Right atrium auricular region (tissue), 2 donors: ENCODE measurements at regions not wholly inside any gene's neighbourhood (a gene's known extent, or its start where the extent isn't known, plus 50 kb on each side); places are given as distances from the start of the nearest gene placed in this dataset.

Experiments
- DNase-seq: peaks from one replicate; pipeline ENCODE4 v3.0.0-alpha.2; 2019; ENCODE audit warnings: low spot score
- H3K27ac ChIP-seq, 2 donors: fragments of 200-600 bp; sonication (generic); 1 replicate in 1 of 2; 2 replicates in 1 of 2; pipeline ENCODE4 v1.5.1; 2016 to 2019
- H3K27me3 ChIP-seq, 2 donors: fragments of 200-600 bp; sonication (generic); one replicate each; pipeline versions ENCODE4 v1.5.1 to v1.6.0; 2017 to 2019
- H3K36me3 ChIP-seq: fragments of 200-600 bp; sonication (generic); one replicate; pipeline ENCODE4 v1.5.1; 2016
- H3K4me1 ChIP-seq, 2 donors: fragments of 200-600 bp; sonication (generic); one replicate each; pipeline versions ENCODE4 v1.5.1 to v1.6.0; 2017 to 2019
- H3K4me3 ChIP-seq, 2 donors: fragments of 200-600 bp; sonication (generic); 1 replicate in 1 of 2; 2 replicates in 1 of 2; pipeline ENCODE4 v1.5.1; 2017 to 2019; ENCODE audit warnings: mild to moderate bottlenecking in 1 of 2, moderate library complexity in 1 of 2
- H3K9me3 ChIP-seq, 2 donors: fragments of 200-600 bp; sonication (generic); one replicate each; pipeline ENCODE4 v1.5.1; 2019
- TF ChIP-seq, protein P1 (sequence below), 2 donors: fragments of 200-600 bp; sonication (generic); IDR thresholded peaks; one replicate each; pipeline ENCODE4 v1.5.1; 2019; ENCODE audit warnings: antibody characterized with exemption in 2 of 2

DNA sequence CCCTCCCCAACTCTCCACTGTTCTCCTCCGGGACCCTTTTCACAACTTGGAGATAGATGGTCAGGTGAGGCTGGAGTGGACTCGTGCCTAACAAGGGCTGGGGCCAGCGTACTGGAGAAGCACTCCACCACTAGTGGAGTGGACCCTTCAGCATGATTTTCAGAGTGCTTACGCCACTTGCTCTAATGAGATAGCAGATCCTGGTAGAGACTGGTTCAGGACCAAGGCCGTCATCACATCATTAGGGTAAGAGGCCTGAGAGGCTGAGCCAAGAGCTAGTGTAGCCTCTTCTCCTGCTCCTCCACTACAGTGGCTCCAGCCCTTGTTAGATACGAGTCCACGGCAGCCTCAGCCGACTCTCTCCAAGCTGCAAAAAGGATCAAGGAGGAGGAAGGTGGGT lies 66.9 kb upstream of the NTRK3 start:
- Histone ChIP-seq H3K9me3 (no peaks in the 10 kb centered on the region), H3K36me3 (no peaks in the 10 kb centered on the region), H3K4me1 (no peaks in the 10 kb centered on the region), H3K4me3 (no peak overlapping the region), H3K27ac (no peak overlapping the region), H3K27me3 (no peaks in the 10 kb centered on the region)
- TF ChIP-seq, protein P1, sequence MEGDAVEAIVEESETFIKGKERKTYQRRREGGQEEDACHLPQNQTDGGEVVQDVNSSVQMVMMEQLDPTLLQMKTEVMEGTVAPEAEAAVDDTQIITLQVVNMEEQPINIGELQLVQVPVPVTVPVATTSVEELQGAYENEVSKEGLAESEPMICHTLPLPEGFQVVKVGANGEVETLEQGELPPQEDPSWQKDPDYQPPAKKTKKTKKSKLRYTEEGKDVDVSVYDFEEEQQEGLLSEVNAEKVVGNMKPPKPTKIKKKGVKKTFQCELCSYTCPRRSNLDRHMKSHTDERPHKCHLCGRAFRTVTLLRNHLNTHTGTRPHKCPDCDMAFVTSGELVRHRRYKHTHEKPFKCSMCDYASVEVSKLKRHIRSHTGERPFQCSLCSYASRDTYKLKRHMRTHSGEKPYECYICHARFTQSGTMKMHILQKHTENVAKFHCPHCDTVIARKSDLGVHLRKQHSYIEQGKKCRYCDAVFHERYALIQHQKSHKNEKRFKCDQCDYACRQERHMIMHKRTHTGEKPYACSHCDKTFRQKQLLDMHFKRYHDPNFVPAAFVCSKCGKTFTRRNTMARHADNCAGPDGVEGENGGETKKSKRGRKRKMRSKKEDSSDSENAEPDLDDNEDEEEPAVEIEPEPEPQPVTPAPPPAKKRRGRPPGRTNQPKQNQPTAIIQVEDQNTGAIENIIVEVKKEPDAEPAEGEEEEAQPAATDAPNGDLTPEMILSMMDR (IDR thresholded peaks at IDR 0.05): no peak
- DNase-seq: no peak

DNA sequence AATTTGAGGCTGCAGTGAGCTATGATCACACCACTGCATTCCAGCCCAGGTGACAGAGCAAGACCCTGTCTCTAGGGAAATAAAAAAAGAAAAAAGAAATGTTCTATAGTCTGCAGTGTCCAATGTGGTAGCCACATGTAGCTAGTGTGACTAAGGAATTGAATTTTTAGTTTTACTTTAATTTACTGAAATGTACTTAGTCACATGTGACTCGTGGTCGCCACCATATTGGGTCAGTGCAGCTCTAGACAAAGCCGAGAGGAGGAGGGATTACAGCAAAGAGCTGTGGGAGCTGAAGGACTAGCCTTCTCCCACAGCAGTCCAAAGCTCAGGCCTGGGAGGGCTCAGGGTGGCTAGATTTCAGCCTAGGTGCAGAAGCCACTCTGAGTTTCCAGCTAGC lies 65.9 kb upstream of the NTRK3 start:
- Histone ChIP-seq H3K4me1 (no peaks in the 10 kb centered on the region), H3K27ac (no peak overlapping the region), H3K4me3 (no peak overlapping the region), H3K36me3 (no peaks in the 10 kb centered on the region), H3K27me3 (no peaks in the 10 kb centered on the region), H3K9me3 (no peaks in the 10 kb centered on the region)
- DNase-seq: no peak
- TF ChIP-seq, protein P1 (IDR thresholded peaks at IDR 0.05): no peak

DNA sequence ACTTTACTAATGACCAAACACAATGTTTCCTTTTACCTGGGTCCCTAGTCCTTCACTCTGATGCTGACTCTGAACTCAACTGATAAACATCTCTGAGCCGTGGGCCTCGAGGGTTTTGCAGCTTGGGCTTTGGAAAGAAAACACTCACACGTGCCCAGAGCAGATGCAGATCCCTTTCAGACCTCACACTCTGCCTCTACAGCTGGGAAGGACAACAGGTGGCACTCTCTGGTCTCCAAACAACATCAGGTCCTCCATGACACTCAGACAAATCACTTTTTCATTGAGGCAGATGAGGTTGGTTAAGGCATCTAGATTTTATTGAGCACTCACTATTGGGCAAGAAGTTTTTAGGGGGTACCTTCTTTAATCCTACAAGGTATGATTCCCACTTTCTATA lies 64.7 kb upstream of the NTRK3 start:
- no peaks in the 10 kb centered on the region for H3K4me1 ChIP-seq
- no peak overlapping the region for H3K4me3 ChIP-seq
- no peak overlapping the region for H3K27ac ChIP-seq
- H3K27me3 ChIP-seq: no peaks in the 10 kb centered on the region
- no peak for DNase-seq
- no peaks in the 10 kb centered on the region for H3K36me3 ChIP-seq
- H3K9me3 ChIP-seq: no peaks in the 10 kb centered on the region
- TF ChIP-seq, protein P1 (IDR thresholded peaks at IDR 0.05): no peak

DNA sequence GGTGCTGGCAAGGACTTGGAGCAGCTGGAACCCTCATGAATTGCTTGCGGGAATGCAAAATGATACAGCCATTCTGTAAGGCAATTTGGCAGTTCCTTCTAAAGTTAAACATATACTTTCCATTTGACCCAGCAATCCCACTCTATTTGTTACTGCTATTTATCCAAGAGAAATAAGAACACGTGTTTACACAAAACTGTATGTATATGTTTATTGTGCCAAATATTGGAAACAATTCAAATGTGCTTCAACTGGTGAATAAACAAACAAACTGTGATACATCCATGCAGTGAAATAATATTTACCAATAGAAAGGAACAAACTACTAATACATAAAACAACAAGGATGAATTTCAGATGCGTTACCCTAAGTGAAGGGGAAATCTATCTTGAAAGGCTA lies 60.0 kb upstream of the NTRK3 start:
- Histone ChIP-seq H3K9me3 (no peaks in the 10 kb centered on the region), H3K36me3 (no peaks in the 10 kb centered on the region), H3K27ac (no peak overlapping the region), H3K4me1 (no peaks in the 10 kb centered on the region), H3K4me3 (no peak overlapping the region), H3K27me3 (no peaks in the 10 kb centered on the region)
- DNase-seq: no peak
- TF ChIP-seq, protein P1 (IDR thresholded peaks at IDR 0.05): no peak

DNA sequence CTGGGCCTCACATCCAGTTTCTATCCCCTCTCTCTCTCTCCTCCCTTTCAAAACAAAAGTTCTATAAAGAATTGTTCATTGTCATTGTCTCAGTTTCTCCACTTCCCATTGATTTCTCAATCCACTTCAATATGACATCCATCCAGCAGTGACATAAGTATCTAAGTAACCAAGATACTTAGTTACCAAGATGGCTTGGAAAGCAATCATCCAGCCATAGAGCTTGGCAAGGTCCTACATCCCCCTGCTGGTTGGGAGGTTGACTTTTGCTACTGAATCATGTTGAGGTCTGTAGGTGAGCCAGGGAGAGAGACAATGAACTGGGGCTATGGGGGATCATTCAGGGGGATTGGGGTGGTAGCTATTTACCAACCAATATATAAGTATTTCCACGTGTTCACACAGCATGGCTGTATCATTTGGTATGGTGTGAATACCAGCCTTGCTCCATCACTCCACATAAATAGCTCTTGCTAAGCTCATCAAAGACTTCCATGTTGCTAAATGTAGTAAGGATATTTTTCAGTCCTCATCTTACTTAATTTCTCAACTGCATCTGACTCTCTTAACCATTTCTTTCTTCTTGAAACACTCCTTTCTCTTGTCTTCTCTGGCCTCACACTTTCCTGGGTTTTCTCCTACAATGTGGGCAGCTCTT lies 58.8 kb upstream of the NTRK3 start:
- Histone ChIP-seq H3K9me3 (no peaks in the 10 kb centered on the region), H3K36me3 (no peaks in the 10 kb centered on the region), H3K4me1 (no peaks in the 10 kb centered on the region), H3K27me3 (no peaks in the 10 kb centered on the region), H3K4me3 (no peak overlapping the region), H3K27ac (no peak overlapping the region)
- TF ChIP-seq, protein P1 (IDR thresholded peaks at IDR 0.05): no peak
- no peak for DNase-seq

DNA sequence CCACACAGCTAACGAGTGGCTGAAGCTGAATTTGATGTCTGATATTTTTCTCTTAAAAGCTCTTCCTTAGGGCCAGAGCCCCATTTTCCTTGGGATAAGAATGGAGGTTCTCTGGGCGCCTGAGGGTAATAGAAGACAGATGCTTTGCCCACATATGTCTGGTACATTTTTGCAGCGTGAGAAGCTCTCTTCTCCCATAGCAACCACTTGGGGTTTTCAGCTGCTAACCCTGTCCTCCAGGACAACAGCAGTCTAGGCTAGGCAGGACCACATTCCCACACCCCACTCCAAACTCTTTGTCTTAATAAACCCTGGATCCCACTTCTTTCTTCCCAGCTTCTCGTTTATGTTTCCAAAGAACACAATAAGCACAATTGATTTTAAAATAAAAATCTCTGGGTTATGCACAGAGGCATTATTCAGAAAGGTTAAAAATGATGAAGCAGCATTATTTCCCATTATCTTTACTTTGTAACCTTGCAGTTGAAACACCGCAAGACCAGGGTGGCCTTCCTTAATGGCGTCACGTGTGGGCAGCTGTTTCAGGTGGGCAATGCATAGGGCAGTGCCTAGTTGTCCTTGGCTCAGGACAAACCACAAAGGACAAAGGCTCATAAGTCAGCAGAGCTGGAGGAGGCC lies 56.5 kb upstream of the NTRK3 start:
- no peaks in the 10 kb centered on the region for H3K36me3 ChIP-seq
- H3K27me3 ChIP-seq: no peaks in the 10 kb centered on the region
- no peaks in the 10 kb centered on the region for H3K9me3 ChIP-seq
- H3K4me1 ChIP-seq: no peaks in the 10 kb centered on the region
- no peak for DNase-seq
- no peak overlapping the region for H3K4me3 ChIP-seq
- no peak overlapping the region for H3K27ac ChIP-seq
- TF ChIP-seq, protein P1 (IDR thresholded peaks at IDR 0.05): no peak
